Esophagus (tissue), 2 donors: ENCODE measurements at regions not wholly inside any gene's neighbourhood (a gene's known extent, or its start where the extent isn't known, plus 50 kb on each side); places are given as distances from the start of the nearest gene placed in this dataset.

Experiments
- H3K27ac ChIP-seq, 2 donors: one replicate each; pipeline ENCODE4 v1.5.1; 2013; ENCODE audit warnings: low read depth in 2 of 2, mild to moderate bottlenecking in 2 of 2, inconsistent platforms in 1 of 2, low read length in 1 of 2, moderate library complexity in 1 of 2
- H3K27me3 ChIP-seq, 2 donors: one replicate each; pipeline ENCODE4 v1.6.1; 2013; ENCODE audit warnings: low read length in 2 of 2, control low read depth in 1 of 2, mild to moderate bottlenecking in 1 of 2; ENCODE audit not compliant: insufficient read depth in 2 of 2, control insufficient read depth in 1 of 2
- H3K36me3 ChIP-seq, 2 donors: one replicate each; pipeline ENCODE4 v1.6.1; 2013; ENCODE audit warnings: low read length in 1 of 2; ENCODE audit not compliant: control insufficient read depth in 2 of 2, insufficient read depth in 2 of 2
- H3K4me1 ChIP-seq, 2 donors: one replicate each; pipeline ENCODE4 v1.6.1; 2013; ENCODE audit warnings: low read length in 1 of 2; ENCODE audit not compliant: control insufficient read depth in 2 of 2, insufficient read depth in 2 of 2
- H3K4me3 ChIP-seq, 2 donors: one replicate each; pipeline ENCODE4 v1.5.1; 2013; ENCODE audit warnings: low read length in 2 of 2, mild to moderate bottlenecking in 2 of 2, low read depth in 1 of 2, moderate library complexity in 1 of 2
- H3K9me3 ChIP-seq, 2 donors: one replicate each; pipeline ENCODE4 v1.6.1; 2013; ENCODE audit warnings: mild to moderate bottlenecking in 2 of 2, low read depth in 1 of 2, low read length in 1 of 2, moderate library complexity in 1 of 2; ENCODE audit not compliant: control insufficient read depth in 2 of 2, insufficient read depth in 1 of 2
- WGBS, 2 donors: extraction: QIAGEN DNeasy Blood & Tissue Kit; methylation state at CpG; one replicate each; pipeline ENCODE4 v1.1.7; 2013; 5-methylcytosine and 5-hydroxymethylcytosine counted together
- donor health status: healthy with polysubstance abuse.
- donor health status: Bipolar disorder and iron deficiency.

- no peaks in the 10 kb centered on the region for H3K9me3 ChIP-seq
- no peaks in the 10 kb centered on the region for H3K36me3 ChIP-seq
- no peak overlapping the region for H3K4me3 ChIP-seq
- H3K27ac ChIP-seq, result no peak overlapping the region
- H3K27me3 ChIP-seq, result no peaks in the 10 kb centered on the region
- peaks cover 0 to 4% of the 10 kb centered on the region in 2 donors for H3K4me1 ChIP-seq
- WGBS, 2 donors, result 85 to 97% methylated on average over 2 of the region's 2 CpGs
These were observed 111.9 kb downstream of the ANKRD60 start for GRCh38 chr20:58116505-58116904.

- no peak overlapping the region for H3K4me3 ChIP-seq
- WGBS, 2 donors, result 54 to 62% methylated on average over 10 of the region's 10 CpGs
- H3K27ac ChIP-seq, result no peak overlapping the region
- peaks cover 0 to 4% of the 10 kb centered on the region in 2 donors for H3K4me1 ChIP-seq
- H3K9me3 ChIP-seq, result peaks cover 0 to 2% of the 10 kb centered on the region in 2 donors
- no peaks in the 10 kb centered on the region for H3K27me3 ChIP-seq
- H3K36me3 ChIP-seq, result no peaks in the 10 kb centered on the region
These were observed 114.7 kb downstream of the ANKRD60 start for GRCh38 chr20:58113716-58114115.

- WGBS, 2 donors, result 58 to 63% methylated on average over 7 of the region's 7 CpGs
- H3K27ac ChIP-seq, result no peak overlapping the region
These were observed 116.3 kb downstream of the ANKRD60 start for GRCh38 chr20:58112017-58112781.

GRCh38 chr20:58111310-58112016, 117.0 kb downstream of the ANKRD60 start:
- peaks cover 0 to 4% of the 10 kb centered on the region in 2 donors for H3K27me3 ChIP-seq
- peak overlapping the region; percentile 17 to 32 for H3K27ac ChIP-seq
- H3K36me3 ChIP-seq, result no peaks in the 10 kb centered on the region
- no peak overlapping the region for H3K4me3 ChIP-seq
- peaks cover 0 to 2% of the 10 kb centered on the region in 2 donors for H3K9me3 ChIP-seq
- H3K4me1 ChIP-seq, result peaks cover 0 to 4% of the 10 kb centered on the region in 2 donors
- 76 to 78% methylated on average over 18 of the region's 18 CpGs for WGBS, 2 donors

More at GRCh38 chr20:58112017-58112781, 116.3 kb downstream of the ANKRD60 start:
- H3K27me3 ChIP-seq, result peaks cover 0 to 4% of the 10 kb centered on the region in 2 donors
- no peak overlapping the region for H3K4me3 ChIP-seq
- peaks cover 0 to 2% of the 10 kb centered on the region in 2 donors for H3K9me3 ChIP-seq
- peaks cover 0 to 4% of the 10 kb centered on the region in 2 donors for H3K4me1 ChIP-seq
- no peaks in the 10 kb centered on the region for H3K36me3 ChIP-seq

- WGBS, 2 donors, result 96% methylated on average over 3 of the region's 3 CpGs
- no peaks in the 10 kb centered on the region for H3K36me3 ChIP-seq
- H3K27ac ChIP-seq, result no peak overlapping the region
- peaks cover 0 to 4% of the 10 kb centered on the region in 2 donors for H3K4me1 ChIP-seq
- H3K9me3 ChIP-seq, result peaks cover 0 to 5% of the 10 kb centered on the region in 2 donors
- H3K4me3 ChIP-seq, result no peak overlapping the region
- peaks cover 0 to 4% of the 10 kb centered on the region in 2 donors for H3K27me3 ChIP-seq
These were observed 118.4 kb downstream of the ANKRD60 start for GRCh38 chr20:58109918-58110635.

GRCh38 chr20:58109126-58109880, 119.2 kb downstream of the ANKRD60 start:
- H3K4me3 ChIP-seq, result no peak overlapping the region
- H3K27me3 ChIP-seq, result peaks cover 0 to 4% of the 10 kb centered on the region in 2 donors
- H3K36me3 ChIP-seq, result no peaks in the 10 kb centered on the region
- peaks cover 0 to 4% of the 10 kb centered on the region in 2 donors for H3K4me1 ChIP-seq
- H3K27ac ChIP-seq, result no peak overlapping the region
- 58 to 70% methylated on average over 4 of the region's 4 CpGs for WGBS, 2 donors
- peaks cover 0 to 5% of the 10 kb centered on the region in 2 donors for H3K9me3 ChIP-seq

- no peak overlapping the region for H3K27ac ChIP-seq
- WGBS, 2 donors, result 74 to 82% methylated on average over 1 of the region's 1 CpG
- peaks cover 0 to 5% of the 10 kb centered on the region in 2 donors for H3K9me3 ChIP-seq
- H3K36me3 ChIP-seq, result no peaks in the 10 kb centered on the region
- H3K4me3 ChIP-seq, result no peak overlapping the region
- H3K27me3 ChIP-seq, result peaks cover 0 to 6% of the 10 kb centered on the region in 2 donors
- H3K4me1 ChIP-seq, result no peaks in the 10 kb centered on the region
These were observed 120.9 kb downstream of the ANKRD60 start for GRCh38 chr20:58107533-58107932.

GRCh38 chr20:58106143-58106750, 122.2 kb downstream of the ANKRD60 start:
- 85 to 88% methylated on average over 9 of the region's 9 CpGs for WGBS, 2 donors
- peaks cover 0 to 5% of the 10 kb centered on the region in 2 donors for H3K9me3 ChIP-seq
- H3K4me1 ChIP-seq, result no peaks in the 10 kb centered on the region
- no peak overlapping the region for H3K4me3 ChIP-seq
- H3K27me3 ChIP-seq, result peaks cover 0 to 6% of the 10 kb centered on the region in 2 donors
- H3K27ac ChIP-seq, result no peak overlapping the region
- H3K36me3 ChIP-seq, result no peaks in the 10 kb centered on the region
